Hepatocyte (in vitro differentiated cells): ENCODE measurements at regions not wholly inside any gene's neighbourhood (a gene's known extent, or its start where the extent isn't known, plus 50 kb on each side); places are given as distances from the start of the nearest gene placed in this dataset.

Source experiments
- DNase-seq: peaks from one replicate; pipeline ENCODE4 v3.0.0-alpha.2; 2016; ENCODE audit warnings: low spot score
- H2AFZ ChIP-seq: fragments of 200-600 bp; sonication (generic); 2 replicates; pipeline ENCODE4 v1.6.0; 2016; ENCODE audit warnings: antibody characterized with exemption, mild to moderate bottlenecking
- H3K27ac ChIP-seq: fragments of 200-600 bp; sonication (generic); 2 replicates; pipeline ENCODE4 v1.5.1; 2016; ENCODE audit warnings: mild to moderate bottlenecking
- H3K27me3 ChIP-seq: fragments of 200-600 bp; sonication (generic); 2 replicates; pipeline ENCODE4 v1.6.1; 2016
- H3K36me3 ChIP-seq: fragments of 200-600 bp; sonication (generic); replicated peaks from 2 replicates; pipeline ENCODE4 v1.5.1; 2016; ENCODE audit warnings: low read depth; ENCODE audit not compliant: insufficient read depth
- H3K4me1 ChIP-seq: fragments of 200-600 bp; sonication (generic); 2 replicates; pipeline ENCODE4 v1.5.1; 2016; ENCODE audit warnings: mild to moderate bottlenecking, moderate library complexity; ENCODE audit not compliant: insufficient read depth
- H3K4me2 ChIP-seq: fragments of 200-600 bp; sonication (generic); 2 replicates; pipeline ENCODE4 v1.6.0; 2016
- H3K4me3 ChIP-seq: fragments of 200-600 bp; sonication (generic); 2 replicates; pipeline ENCODE4 v1.5.1; 2016; ENCODE audit warnings: mild to moderate bottlenecking
- H3K79me2 ChIP-seq: fragments of 200-600 bp; sonication (generic); 2 replicates; pipeline ENCODE4 v1.6.0; 2017; ENCODE audit warnings: mild to moderate bottlenecking
- H3K9me2 ChIP-seq: fragments of 200-600 bp; sonication (generic); replicated peaks from 2 replicates; pipeline ENCODE4 v1.6.0; 2017; ENCODE audit warnings: mild to moderate bottlenecking; ENCODE audit not compliant: insufficient read depth
- H3K9me3 ChIP-seq: fragments of 200-600 bp; sonication (generic); 2 replicates; pipeline ENCODE4 v1.5.1; 2016; ENCODE audit warnings: low read depth, mild to moderate bottlenecking
- H4K20me1 ChIP-seq: fragments of 200-600 bp; sonication (generic); 2 replicates; pipeline ENCODE4 v1.6.0; 2016; ENCODE audit warnings: mild to moderate bottlenecking; ENCODE audit not compliant: insufficient read depth, poor library complexity, severe bottlenecking
- CTCF ChIP-seq: fragments of 200-600 bp; sonication (generic); IDR thresholded peaks from 2 replicates; pipeline ENCODE4 v1.5.1; 2016; ENCODE audit warnings: antibody characterized with exemption, mild to moderate bottlenecking; ENCODE audit not compliant: poor library complexity
- EZH2 ChIP-seq: fragments of 200-600 bp; sonication (generic); IDR thresholded peaks from 2 replicates; pipeline ENCODE4 v1.6.1; 2016; ENCODE audit warnings: antibody characterized with exemption, mild to moderate bottlenecking, borderline replicate concordance
- EZH2phosphoT487 ChIP-seq: fragments of 200-600 bp; sonication (generic); IDR thresholded peaks from one replicate; pipeline ENCODE4 v1.6.1; 2018; ENCODE audit warnings: antibody characterized with exemption, mild to moderate bottlenecking, low read depth, moderate library complexity; ENCODE audit not compliant: unreplicated experiment, severe bottlenecking
- WGBS: methylation state at CpG from one replicate; pipeline ENCODE4 v1.1.6; 2016; ENCODE audit warnings: low lambda C conversion rate; ENCODE audit errors: missing lambda C conversion rate; 5-methylcytosine and 5-hydroxymethylcytosine counted together

GRCh38 chr2:16035747-16036745 lies 95.7 kb downstream of the MYCN start:
- H4K20me1 ChIP-seq, result no peaks in the 10 kb centered on the region
- no peak overlapping the region for H3K4me2 ChIP-seq
- 82% methylated on average over 11 of the region's 11 CpGs for WGBS
- no peaks in the 10 kb centered on the region for H3K27me3 ChIP-seq
- H3K36me3 ChIP-seq, result no peaks in the 10 kb centered on the region
- H3K79me2 ChIP-seq, result no peaks in the 10 kb centered on the region
- no peak overlapping the region for H3K4me3 ChIP-seq
- H2AFZ ChIP-seq, result no peak overlapping the region
- no peaks in the 10 kb centered on the region for H3K9me3 ChIP-seq
- TF ChIP-seq CTCF (no peak), EZH2phosphoT487 (no peak), EZH2 (no peak)
- H3K27ac ChIP-seq, result no peak overlapping the region
- H3K4me1 ChIP-seq, result peaks cover 6% of the 10 kb centered on the region
- DNase-seq, result no peak
- H3K9me2 ChIP-seq, result no peaks in the 10 kb centered on the region

GRCh38 chr2:16034975-16035746 lies 94.8 kb downstream of the MYCN start:
- Histone ChIP-seq H2AFZ (no peak overlapping the region), H3K27ac (no peak overlapping the region), H3K79me2 (no peaks in the 10 kb centered on the region), H3K4me3 (no peak overlapping the region), H3K9me2 (no peaks in the 10 kb centered on the region), H3K4me2 (no peak overlapping the region), H3K36me3 (no peaks in the 10 kb centered on the region), H3K9me3 (no peaks in the 10 kb centered on the region), H4K20me1 (no peaks in the 10 kb centered on the region), H3K4me1 (peaks cover 6% of the 10 kb centered on the region), H3K27me3 (no peaks in the 10 kb centered on the region)
- DNase-seq, result no peak
- 85% methylated on average over 10 of the region's 10 CpGs for WGBS
- TF ChIP-seq EZH2phosphoT487 (no peak), CTCF (no peak), EZH2 (no peak)

- H4K20me1 ChIP-seq, result no peaks in the 10 kb centered on the region
- H3K4me3 ChIP-seq, result no peak overlapping the region
- DNase-seq, result no peak
- H3K27me3 ChIP-seq, result no peaks in the 10 kb centered on the region
- peaks cover 6% of the 10 kb centered on the region for H3K4me1 ChIP-seq
- H3K9me2 ChIP-seq, result no peaks in the 10 kb centered on the region
- no peak overlapping the region for H3K27ac ChIP-seq
- H3K36me3 ChIP-seq, result no peaks in the 10 kb centered on the region
- no peaks in the 10 kb centered on the region for H3K79me2 ChIP-seq
- TF ChIP-seq EZH2phosphoT487, result no peak
- peak; percentile 23 for TF ChIP-seq CTCF
- no peak overlapping the region for H3K4me2 ChIP-seq
- no peaks in the 10 kb centered on the region for H3K9me3 ChIP-seq
- H2AFZ ChIP-seq, result no peak overlapping the region
- 72% methylated on average over 5 of the region's 5 CpGs for WGBS
Measured at GRCh38 chr2:16034151-16034974, 94.0 kb downstream of the MYCN start.
